HG03558 (cell line): ENCODE measurements at regions not wholly inside any gene's neighbourhood (a gene's known extent, or its start where the extent isn't known, plus 50 kb on each side); places are given as distances from the start of the nearest gene placed in this dataset.

ENCODE experiments used
- ATAC-seq: cut with Tn5 transposase; IDR thresholded peaks from one replicate; pipeline ENCODE4 v1.9.1; 2021; ENCODE audit warnings: moderate number of reproducible peaks; ENCODE audit not compliant: unreplicated experiment; ENCODE audit errors: extremely low read depth

GRCh38 chr3:72361990-72362389 lies 486.3 kb downstream of the SHQ1 start:
- ATAC-seq = no peak

- ATAC-seq = no peak
Measured at GRCh38 chr3:72359743-72360142, 488.5 kb downstream of the SHQ1 start.

GRCh38 chr3:72355168-72355567 lies 493.1 kb downstream of the SHQ1 start:
- ATAC-seq = no peak

GRCh38 chr3:72354486-72354885 lies 493.8 kb downstream of the SHQ1 start:
- no peak for ATAC-seq

- no peak for ATAC-seq
Measured at GRCh38 chr3:72353236-72354128, 494.8 kb downstream of the SHQ1 start.

- ATAC-seq = no peak
Measured at GRCh38 chr3:72352176-72352575, 496.1 kb downstream of the SHQ1 start.

GRCh38 chr3:72351536-72351935 lies 496.7 kb downstream of the SHQ1 start:
- ATAC-seq = no peak

GRCh38 chr3:72350761-72351505 lies 497.3 kb downstream of the SHQ1 start:
- ATAC-seq = no peak

- ATAC-seq = no peak
Measured at GRCh38 chr3:72348357-72348756, 499.9 kb downstream of the SHQ1 start.

- ATAC-seq = no peak
Measured at GRCh38 chr3:72347819-72348319, 500.4 kb downstream of the SHQ1 start.

- no peak for ATAC-seq
Measured at GRCh38 chr3:72346526-72346926, 501.7 kb downstream of the SHQ1 start.

GRCh38 chr3:72345980-72346379 lies 502.3 kb downstream of the SHQ1 start:
- no peak for ATAC-seq

- ATAC-seq = no peak
Measured at GRCh38 chr3:72345237-72345878, 502.9 kb downstream of the SHQ1 start.

- ATAC-seq = no peak
Measured at GRCh38 chr3:72344647-72345046, 503.6 kb downstream of the SHQ1 start.

GRCh38 chr3:72344236-72344635 lies 504.0 kb downstream of the SHQ1 start:
- no peak for ATAC-seq

- no peak for ATAC-seq
Measured at GRCh38 chr3:72343078-72343477, 505.2 kb downstream of the SHQ1 start.

- no peak for ATAC-seq
Measured at GRCh38 chr3:72342450-72342849, 505.8 kb downstream of the SHQ1 start.

GRCh38 chr3:72341920-72342319 lies 506.3 kb downstream of the SHQ1 start:
- ATAC-seq = no peak

- ATAC-seq = no peak
Measured at GRCh38 chr3:72341380-72341770, 506.9 kb downstream of the SHQ1 start.

GRCh38 chr3:72340476-72341379 lies 507.5 kb downstream of the SHQ1 start:
- no peak for ATAC-seq
